Thyroid gland (tissue), 4 donors: ENCODE measurements at regions not wholly inside any gene's neighbourhood (a gene's known extent, or its start where the extent isn't known, plus 50 kb on each side); places are given as distances from the start of the nearest gene placed in this dataset.

ENCODE experiments used
- POLR2A ChIP-seq, 2 donors: fragments of 450-650 bp; IDR thresholded peaks; one replicate each; pipeline ENCODE4 v1.6.1; 2017; ENCODE audit warnings: antibody characterized with exemption in 2 of 2, mild to moderate bottlenecking in 2 of 2, moderate library complexity in 1 of 2
- TF ChIP-seq, protein P1 (sequence below), 6 experiments: fragments of 200-600 bp in 3 of 6; fragments of 450-650 bp in 3 of 6; sonication (generic) in 3 of 6; IDR thresholded peaks; one replicate each; pipeline ENCODE4 v1.5.1; 2016 to 2019; ENCODE audit warnings: antibody characterized with exemption in 6 of 6, mild to moderate bottlenecking in 2 of 6, inconsistent platforms in 1 of 6, moderate library complexity in 1 of 6

DNA sequence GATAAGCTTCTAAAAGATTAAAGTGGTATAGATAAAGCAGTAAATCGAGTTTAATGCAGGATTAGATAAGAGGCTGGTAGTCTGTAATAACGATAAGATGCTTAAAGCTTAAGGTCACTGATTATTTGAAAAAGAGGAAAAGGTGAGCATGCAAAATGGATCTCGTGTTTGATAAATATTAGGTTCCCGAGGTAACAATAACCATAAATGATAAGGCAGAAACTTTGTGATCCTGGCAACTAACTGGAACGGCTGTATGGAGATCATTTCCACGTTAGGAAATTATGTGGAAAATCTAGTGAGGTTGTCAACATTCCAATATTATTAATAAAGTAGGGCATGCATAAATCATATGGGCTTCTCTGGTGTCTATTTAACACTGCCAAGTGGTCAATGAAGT, 255.5 kb downstream of the EFCAB11 start:
- TF ChIP-seq, protein P1, sequence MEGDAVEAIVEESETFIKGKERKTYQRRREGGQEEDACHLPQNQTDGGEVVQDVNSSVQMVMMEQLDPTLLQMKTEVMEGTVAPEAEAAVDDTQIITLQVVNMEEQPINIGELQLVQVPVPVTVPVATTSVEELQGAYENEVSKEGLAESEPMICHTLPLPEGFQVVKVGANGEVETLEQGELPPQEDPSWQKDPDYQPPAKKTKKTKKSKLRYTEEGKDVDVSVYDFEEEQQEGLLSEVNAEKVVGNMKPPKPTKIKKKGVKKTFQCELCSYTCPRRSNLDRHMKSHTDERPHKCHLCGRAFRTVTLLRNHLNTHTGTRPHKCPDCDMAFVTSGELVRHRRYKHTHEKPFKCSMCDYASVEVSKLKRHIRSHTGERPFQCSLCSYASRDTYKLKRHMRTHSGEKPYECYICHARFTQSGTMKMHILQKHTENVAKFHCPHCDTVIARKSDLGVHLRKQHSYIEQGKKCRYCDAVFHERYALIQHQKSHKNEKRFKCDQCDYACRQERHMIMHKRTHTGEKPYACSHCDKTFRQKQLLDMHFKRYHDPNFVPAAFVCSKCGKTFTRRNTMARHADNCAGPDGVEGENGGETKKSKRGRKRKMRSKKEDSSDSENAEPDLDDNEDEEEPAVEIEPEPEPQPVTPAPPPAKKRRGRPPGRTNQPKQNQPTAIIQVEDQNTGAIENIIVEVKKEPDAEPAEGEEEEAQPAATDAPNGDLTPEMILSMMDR (IDR thresholded peaks at IDR 0.05): no peak
- TF ChIP-seq POLR2A (IDR thresholded peaks at IDR 0.05): no peak
